ENCODE measurements at regions not wholly inside any gene's neighbourhood (a gene's known extent, or its start where the extent isn't known, plus 50 kb on each side); places are given as distances from the start of the nearest gene placed in this dataset.
"Not testable (repeated sequence)": the region's sequence is repeated elsewhere in the genome, so short reads cannot be mapped to it uniquely, and the experiment has no call there.

DNA sequence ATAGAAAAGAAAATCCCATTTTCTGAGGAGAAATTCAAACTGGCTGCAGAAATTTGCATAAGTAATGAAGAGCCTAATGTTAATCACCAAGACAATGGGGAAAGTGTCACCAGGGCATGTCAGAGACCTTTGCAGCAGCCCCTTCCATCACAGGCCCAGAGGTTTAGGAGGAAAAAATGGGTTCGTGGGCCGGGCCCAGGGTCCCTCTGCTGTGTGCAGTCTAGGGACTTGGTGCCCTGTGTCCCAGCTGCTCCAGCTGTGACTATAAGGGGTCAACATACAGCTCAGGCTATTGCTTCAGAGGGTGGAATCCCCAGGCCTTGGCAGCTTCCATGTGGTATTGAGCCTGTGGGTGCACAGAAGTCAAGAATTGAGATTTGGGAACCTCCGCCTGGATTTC is 103.6 kb upstream of the FAM47C start:
- TF ChIP-seq, protein P1, sequence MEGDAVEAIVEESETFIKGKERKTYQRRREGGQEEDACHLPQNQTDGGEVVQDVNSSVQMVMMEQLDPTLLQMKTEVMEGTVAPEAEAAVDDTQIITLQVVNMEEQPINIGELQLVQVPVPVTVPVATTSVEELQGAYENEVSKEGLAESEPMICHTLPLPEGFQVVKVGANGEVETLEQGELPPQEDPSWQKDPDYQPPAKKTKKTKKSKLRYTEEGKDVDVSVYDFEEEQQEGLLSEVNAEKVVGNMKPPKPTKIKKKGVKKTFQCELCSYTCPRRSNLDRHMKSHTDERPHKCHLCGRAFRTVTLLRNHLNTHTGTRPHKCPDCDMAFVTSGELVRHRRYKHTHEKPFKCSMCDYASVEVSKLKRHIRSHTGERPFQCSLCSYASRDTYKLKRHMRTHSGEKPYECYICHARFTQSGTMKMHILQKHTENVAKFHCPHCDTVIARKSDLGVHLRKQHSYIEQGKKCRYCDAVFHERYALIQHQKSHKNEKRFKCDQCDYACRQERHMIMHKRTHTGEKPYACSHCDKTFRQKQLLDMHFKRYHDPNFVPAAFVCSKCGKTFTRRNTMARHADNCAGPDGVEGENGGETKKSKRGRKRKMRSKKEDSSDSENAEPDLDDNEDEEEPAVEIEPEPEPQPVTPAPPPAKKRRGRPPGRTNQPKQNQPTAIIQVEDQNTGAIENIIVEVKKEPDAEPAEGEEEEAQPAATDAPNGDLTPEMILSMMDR (optimal IDR thresholded peaks at IDR 0.05 in 1 of 3, IDR thresholded peaks at IDR 0.05 in 1 of 3, conservative IDR thresholded peaks at IDR 0.05 in 1 of 3; ENCODE audit: extremely low read depth in 1 of 3, insufficient read depth in 2 of 3, low read length in 3 of 3): not testable (repeated sequence)
- not testable (repeated sequence) for TF ChIP-seq EZH2 (IDR thresholded peaks at IDR 0.05; ENCODE audit: low read length)
